IMR-90 (cell line): ENCODE measurements at regions not wholly inside any gene's neighbourhood (a gene's known extent, or its start where the extent isn't known, plus 50 kb on each side); places are given as distances from the start of the nearest gene placed in this dataset.

Experiments used
- ATAC-seq: fragments of 200-7000 bp; cut with Tn5 transposase; 2 replicates; pipeline ENCODE4 v1.9.1; 2020; ENCODE audit warnings: low read depth, mild to moderate bottlenecking, moderate library complexity
- BruUV-seq: library from RNA; stranded (reverse); fragments of 400-500 nt; replicated peaks from 2 replicates; lab custom pipeline; 2021; lab: Mats Ljungman, UMichigan
- CTCF ChIA-PET: fragments of 300-600 bp; formaldehyde crosslinking; extraction: SDS; loops from one replicate; lab custom pipeline; 2021; ENCODE audit warnings: antibody characterized with exemption; lab: Yijun Ruan, JAX
- POLR2A ChIA-PET: fragments of 300-600 bp; sonication (Branson Sonifier 250); formaldehyde crosslinking; loops from one replicate; lab custom pipeline; 2022; ENCODE audit warnings: antibody characterized with exemption; ENCODE audit not compliant: unreplicated experiment; lab: Charles Lee
- DNase-seq: peaks from one replicate; pipeline ENCODE4 v3.0.0; 2013
- H2AFZ ChIP-seq: replicated peaks from 2 replicates; pipeline ENCODE3; 2013; ENCODE audit warnings: low read length, mild to moderate bottlenecking; ENCODE audit not compliant: poor library complexity
- H2AK5ac ChIP-seq: 2 replicates; pipeline ENCODE4 v1.6.1; 2013; ENCODE audit warnings: low read depth, low read length, inconsistent platforms
- H2AK9ac ChIP-seq: replicated peaks from 2 replicates; pipeline ENCODE3; 2013; ENCODE audit warnings: mild to moderate bottlenecking, low read depth, low read length, moderate library complexity; ENCODE audit not compliant: poor library complexity
- H2BK120ac ChIP-seq: 2 replicates; pipeline ENCODE4 v1.6.1; 2013; ENCODE audit warnings: low read depth, low read length, inconsistent platforms
- H2BK15ac ChIP-seq: 3 replicates; pipeline ENCODE4 v1.6.1; 2013; ENCODE audit warnings: low read depth, low read length, inconsistent platforms
- H2BK20ac ChIP-seq: 2 replicates; pipeline ENCODE4 v1.6.1; 2013; ENCODE audit warnings: low read depth, mild to moderate bottlenecking, inconsistent platforms, low read length, moderate library complexity
- H2BK5ac ChIP-seq: 2 replicates; pipeline ENCODE4 v1.6.1; 2013; ENCODE audit warnings: mild to moderate bottlenecking, low read depth, low read length, inconsistent platforms; ENCODE audit not compliant: poor library complexity, severe bottlenecking
- H3K14ac ChIP-seq: replicated peaks from 2 replicates; pipeline ENCODE4 v1.6.1; 2013; ENCODE audit warnings: low read depth, low read length, inconsistent platforms
- H3K18ac ChIP-seq: 2 replicates; pipeline ENCODE4 v1.6.1; 2013; ENCODE audit warnings: low read depth, low read length, control low read depth
- H3K23ac ChIP-seq: 2 replicates; pipeline ENCODE4 v1.6.1; 2013; ENCODE audit warnings: low read depth, low read length, inconsistent platforms
- H3K27ac ChIP-seq: 2 replicates; pipeline ENCODE4 v1.5.1; 2013; ENCODE audit warnings: mild to moderate bottlenecking, control low read depth, low read length; ENCODE audit not compliant: insufficient read depth
- H3K27me3 ChIP-seq: 2 replicates; pipeline ENCODE4 v1.6.1; 2013; ENCODE audit warnings: low read length; ENCODE audit not compliant: control insufficient read depth, insufficient read depth
- H3K36me3 ChIP-seq: 2 replicates; pipeline ENCODE4 v1.6.1; 2013; ENCODE audit warnings: low read length, mixed read lengths; ENCODE audit not compliant: control insufficient read depth, insufficient read depth
- H3K4ac ChIP-seq: 2 replicates; pipeline ENCODE4 v1.6.1; 2013; ENCODE audit warnings: low read depth, low read length, inconsistent platforms
- H3K4me1 ChIP-seq: 2 replicates; pipeline ENCODE4 v1.6.1; 2013; ENCODE audit warnings: low read length, mixed read lengths; ENCODE audit not compliant: control insufficient read depth, insufficient read depth
- H3K4me2 ChIP-seq: 2 replicates; pipeline ENCODE4 v1.6.1; 2013; ENCODE audit warnings: low read depth, mild to moderate bottlenecking, control low read depth, low read length, moderate library complexity
- H3K4me3 ChIP-seq: 2 replicates; pipeline ENCODE4 v1.5.1; 2013; ENCODE audit warnings: low read depth, mild to moderate bottlenecking, control low read depth, low read length, moderate library complexity; ENCODE audit not compliant: insufficient read depth
- H3K56ac ChIP-seq: 2 replicates; pipeline ENCODE4 v1.6.1; 2013; ENCODE audit warnings: low read length, inconsistent platforms; ENCODE audit not compliant: insufficient read depth; ENCODE audit errors: extremely low read depth
- H3K79me1 ChIP-seq, 2 experiments: 2 replicates each; pipeline ENCODE4 v1.6.1; 2013; ENCODE audit warnings: low read length in 2 of 2, inconsistent platforms in 1 of 2, low read depth in 1 of 2
- H3K9ac ChIP-seq: 2 replicates; pipeline ENCODE4 v1.6.1; 2013; ENCODE audit warnings: low read depth, low read length, control low read depth
- H3K9me1 ChIP-seq: 2 replicates; pipeline ENCODE4 v1.6.1; 2013; ENCODE audit warnings: low read length, inconsistent platforms; ENCODE audit not compliant: insufficient read depth
- H3K9me3 ChIP-seq: 2 replicates; pipeline ENCODE4 v1.6.1; 2013; ENCODE audit warnings: low read length; ENCODE audit not compliant: control insufficient read depth, insufficient read depth
- H4K20me1 ChIP-seq: 2 replicates; pipeline ENCODE4 v1.6.1; 2013; ENCODE audit warnings: low read length, inconsistent platforms; ENCODE audit not compliant: insufficient read depth
- H4K5ac ChIP-seq: 2 replicates; pipeline ENCODE4 v1.6.1; 2013; ENCODE audit warnings: mild to moderate bottlenecking, low read depth, low read length, control low read depth
- H4K8ac ChIP-seq, 2 experiments: 2 replicates each; pipeline ENCODE4 v1.6.1; 2013; ENCODE audit warnings: low read depth in 2 of 2, low read length in 2 of 2, control low read depth in 1 of 2, inconsistent platforms in 1 of 2
- H4K91ac ChIP-seq: 2 replicates; pipeline ENCODE4 v1.6.1; 2013; ENCODE audit warnings: low read depth, low read length, inconsistent platforms; ENCODE audit not compliant: insufficient read depth
- MXI1 ChIP-seq: IDR thresholded peaks from 2 replicates; pipeline ENCODE4 v1.6.1; 2012; ENCODE audit warnings: low read depth, mild to moderate bottlenecking, low read length, moderate library complexity, borderline replicate concordance
- RCOR1 ChIP-seq: IDR thresholded peaks from 2 replicates; pipeline ENCODE4 v1.6.1; 2012; ENCODE audit warnings: mild to moderate bottlenecking, low read length, improper control_type of control experiment; ENCODE audit not compliant: insufficient replicate concordance
- WGBS, 2 experiments: methylation state at CpG; one replicate each; pipeline versions ENCODE4 v1.1.5 to v1.1.7; 2013; ENCODE audit warnings: missing lambda C conversion rate in 2 of 2; ENCODE audit not compliant: insufficient read length in 1 of 2; ENCODE audit errors: extremely low coverage in 2 of 2; 5-methylcytosine and 5-hydroxymethylcytosine counted together
- dilution Hi-C: fragments of 300-500 bp; cut with HindIII; formaldehyde crosslinking; loops from one replicate; pipeline ENCODE4 v1.14.3; 2018; ENCODE audit warnings: low sequenced_read_pairs; ENCODE audit not compliant: unreplicated experiment
- in situ Hi-C: fragments of 300-500 bp; cut with MboI; formaldehyde crosslinking; loops from 3 replicates; pipeline ENCODE4 v1.14.3; 2019; ENCODE audit warnings: low sequenced_read_pairs, inconsistent platforms, mixed read lengths
- intact Hi-C: fragments of 100-400 bp; cut with micrococcal nuclease; formaldehyde crosslinking; loops from 2 replicates; pipeline ENCODE4 v1.10.0; 2022
- TF ChIP-seq, protein P1 (sequence below): fragments of 150-350 bp; IDR thresholded peaks from 2 replicates; pipeline ENCODE4 v1.6.1; 2017; ENCODE audit warnings: mild to moderate bottlenecking, antibody characterized with exemption, low read length, low read depth
- TF ChIP-seq, protein P2 (sequence below): fragments of 150-350 bp; IDR thresholded peaks from 2 replicates; pipeline ENCODE4 v1.6.1; 2016; ENCODE audit warnings: low read depth, mild to moderate bottlenecking, low read length, moderate library complexity, borderline replicate concordance

DNA sequence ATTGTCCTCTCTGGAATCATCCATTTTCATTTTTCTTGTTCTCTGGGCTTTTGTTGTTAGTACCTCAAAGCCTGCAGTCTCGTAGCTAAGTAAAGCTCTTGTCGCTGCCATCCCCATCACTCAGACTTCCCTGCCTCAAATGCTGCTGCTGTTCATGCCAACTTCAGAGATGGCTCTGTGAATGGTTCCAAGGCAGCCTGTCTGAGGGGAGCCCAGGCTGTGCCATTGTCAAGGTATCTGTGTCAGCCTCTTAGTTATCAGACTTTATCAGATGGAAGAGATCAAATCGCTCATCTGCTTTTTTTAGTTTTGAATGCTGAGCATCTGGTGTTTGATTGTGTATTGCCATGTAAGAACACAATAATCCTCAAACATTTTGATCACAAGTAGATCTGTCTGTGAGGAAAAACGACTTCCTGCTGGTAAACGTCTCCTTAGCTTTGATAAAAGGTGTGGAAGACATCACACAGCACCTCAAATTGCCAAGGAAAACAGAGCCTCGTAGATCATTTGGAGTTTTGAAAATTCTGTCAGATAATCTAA lies 304.2 kb upstream of the ZC3H12C start:
- no TSS peak for BruUV-seq
- Histone ChIP-seq H4K91ac (no peak overlapping the region), H4K8ac (no peak overlapping the region), H3K56ac (no peak overlapping the region), H3K79me1 (no peaks in the 10 kb centered on the region), H3K36me3 (no peaks in the 10 kb centered on the region), H2AK9ac (no peak overlapping the region), H3K27me3 (no peaks in the 10 kb centered on the region; the same call in 1 of the 2 replicates), H4K5ac (no peak overlapping the region), H3K4ac (no peak overlapping the region), H3K4me3 (no peak overlapping the region), H3K9ac (no peak overlapping the region), H2BK20ac (0 out of 2 replicates have a peak overlapping the region, but pooled peaks have one; percentile 45), H2BK5ac (no peak overlapping the region), H2AK5ac (no peak overlapping the region), H3K23ac (no peak overlapping the region), H4K20me1 (no peaks in the 10 kb centered on the region), H3K14ac (no peak overlapping the region), H2BK15ac (no peak overlapping the region), H2AFZ (no peak overlapping the region), H3K9me1 (no peaks in the 10 kb centered on the region), H3K9me3 (no peaks in the 10 kb centered on the region), H3K18ac (no peak overlapping the region), H3K4me1 (no peaks in the 10 kb centered on the region), H2BK120ac (no peak overlapping the region), H3K27ac (no peak overlapping the region), H3K4me2 (no peak overlapping the region)
- ATAC-seq (no peak), DNase-seq (no peak)
- TF ChIP-seq, protein P1, sequence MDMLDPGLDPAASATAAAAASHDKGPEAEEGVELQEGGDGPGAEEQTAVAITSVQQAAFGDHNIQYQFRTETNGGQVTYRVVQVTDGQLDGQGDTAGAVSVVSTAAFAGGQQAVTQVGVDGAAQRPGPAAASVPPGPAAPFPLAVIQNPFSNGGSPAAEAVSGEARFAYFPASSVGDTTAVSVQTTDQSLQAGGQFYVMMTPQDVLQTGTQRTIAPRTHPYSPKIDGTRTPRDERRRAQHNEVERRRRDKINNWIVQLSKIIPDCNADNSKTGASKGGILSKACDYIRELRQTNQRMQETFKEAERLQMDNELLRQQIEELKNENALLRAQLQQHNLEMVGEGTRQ: no peak
- TF ChIP-seq RCOR1 (no peak), MXI1 (no peak)
- TF ChIP-seq, protein P2, sequence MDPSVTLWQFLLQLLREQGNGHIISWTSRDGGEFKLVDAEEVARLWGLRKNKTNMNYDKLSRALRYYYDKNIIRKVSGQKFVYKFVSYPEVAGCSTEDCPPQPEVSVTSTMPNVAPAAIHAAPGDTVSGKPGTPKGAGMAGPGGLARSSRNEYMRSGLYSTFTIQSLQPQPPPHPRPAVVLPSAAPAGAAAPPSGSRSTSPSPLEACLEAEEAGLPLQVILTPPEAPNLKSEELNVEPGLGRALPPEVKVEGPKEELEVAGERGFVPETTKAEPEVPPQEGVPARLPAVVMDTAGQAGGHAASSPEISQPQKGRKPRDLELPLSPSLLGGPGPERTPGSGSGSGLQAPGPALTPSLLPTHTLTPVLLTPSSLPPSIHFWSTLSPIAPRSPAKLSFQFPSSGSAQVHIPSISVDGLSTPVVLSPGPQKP: no peak
- intact Hi-C loops (no loop called here), dilution Hi-C loops (no loop called here), in situ Hi-C loops (no loop called here)
- POLR2A ChIA-PET: no interaction called here
- CTCF ChIA-PET: interaction anchor here (0.5 kb wide), 1 partner anchor 136 kb away, joined by 4 read pairs; no protein-coding TSS in a partner anchor
- WGBS, 2 experiments: 60% methylated on average over 1 of the region's 6 CpGs; no CpG with 5 or more reads in 1 of the 2 experiments
